Endothelial cell of umbilical vein (primary cell): ENCODE measurements at regions not wholly inside any gene's neighbourhood (a gene's known extent, or its start where the extent isn't known, plus 50 kb on each side); places are given as distances from the start of the nearest gene placed in this dataset.

ENCODE experiments used
- CTCF ChIP-seq, 2 donors: IDR thresholded peaks; 1 replicate in 1 of 2; 2 replicates in 1 of 2; pipeline ENCODE4 v1.5.1; 2011; ENCODE audit warnings: low read length in 2 of 2, mild to moderate bottlenecking in 2 of 2, moderate library complexity in 2 of 2, control low read depth in 1 of 2, inconsistent platforms in 1 of 2, low read depth in 1 of 2; ENCODE audit not compliant: insufficient read depth in 1 of 2; ENCODE audit errors: extremely low read depth in 1 of 2
- EZH2 ChIP-seq: IDR thresholded peaks from 2 replicates; pipeline ENCODE4 v1.6.1; 2012; ENCODE audit warnings: borderline replicate concordance, low read depth, mild to moderate bottlenecking, moderate library complexity, low read length, inconsistent platforms; ENCODE audit not compliant: severe bottlenecking
- POLR2A ChIP-seq: IDR thresholded peaks from 2 replicates; pipeline ENCODE4 v1.6.1; 2012; ENCODE audit warnings: low read depth, mild to moderate bottlenecking, control low read depth, low read length
- POLR2AphosphoS5 ChIP-seq: IDR thresholded peaks from 2 replicates; pipeline ENCODE4 v1.6.1; 2012; ENCODE audit warnings: low read depth, mild to moderate bottlenecking, control low read depth, low read length, moderate library complexity; ENCODE audit not compliant: insufficient read depth
- TF ChIP-seq, protein P1 (sequence below): IDR thresholded peaks from 2 replicates; pipeline ENCODE4 v1.6.1; 2011; ENCODE audit not compliant: insufficient read depth, insufficient read length

- TF ChIP-seq CTCF (IDR thresholded peaks at IDR 0.05; ENCODE audit: extremely low read depth in 1 of 2, insufficient read depth in 1 of 2, low read depth in 1 of 2, low read length in 2 of 2), result no peak
- no peak for TF ChIP-seq POLR2A
- no peak for TF ChIP-seq POLR2AphosphoS5
- TF ChIP-seq, protein P1, sequence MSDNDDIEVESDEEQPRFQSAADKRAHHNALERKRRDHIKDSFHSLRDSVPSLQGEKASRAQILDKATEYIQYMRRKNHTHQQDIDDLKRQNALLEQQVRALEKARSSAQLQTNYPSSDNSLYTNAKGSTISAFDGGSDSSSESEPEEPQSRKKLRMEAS, result no peak
- no peak for TF ChIP-seq EZH2
These were observed 192.6 kb downstream of the DLEU7 start for GRCh38 chr13:50650592-50651504.
